Nephron progenitor cell (in vitro differentiated cells): ENCODE measurements at regions not wholly inside any gene's neighbourhood (a gene's known extent, or its start where the extent isn't known, plus 50 kb on each side); places are given as distances from the start of the nearest gene placed in this dataset.

Experiments used
- DNase-seq: peaks from one replicate; pipeline ENCODE4 v3.0.0; 2021
- H3K27ac Mint-ChIP-seq: 2 replicates; pipeline ENCODE4 v1.8.0; 2021; ENCODE audit warnings: mild to moderate bottlenecking, moderate library complexity, mixed read lengths
- H3K27me3 Mint-ChIP-seq: 2 replicates; pipeline ENCODE4 v1.8.0; 2021; ENCODE audit warnings: mild to moderate bottlenecking, low read depth, mixed read lengths; ENCODE audit not compliant: poor library complexity
- H3K36me3 Mint-ChIP-seq: 2 replicates; pipeline ENCODE4 v1.8.0; 2021; ENCODE audit warnings: low read depth, mixed read lengths
- H3K4me1 Mint-ChIP-seq: 2 replicates; pipeline ENCODE4 v1.8.0; 2021; ENCODE audit warnings: mixed read lengths
- H3K4me3 Mint-ChIP-seq: 2 replicates; pipeline ENCODE4 v1.8.0; 2021; ENCODE audit warnings: mild to moderate bottlenecking, moderate library complexity, mixed read lengths
- H3K9me3 Mint-ChIP-seq: 2 replicates; pipeline ENCODE4 v1.8.0; 2021; ENCODE audit warnings: mild to moderate bottlenecking, moderate library complexity, mixed read lengths
- CTCF ChIP-seq: fragments of 200-600 bp; sonication (generic); IDR thresholded peaks from 2 replicates; pipeline ENCODE4 v1.5.0; 2021; ENCODE audit warnings: antibody characterized with exemption

DNA sequence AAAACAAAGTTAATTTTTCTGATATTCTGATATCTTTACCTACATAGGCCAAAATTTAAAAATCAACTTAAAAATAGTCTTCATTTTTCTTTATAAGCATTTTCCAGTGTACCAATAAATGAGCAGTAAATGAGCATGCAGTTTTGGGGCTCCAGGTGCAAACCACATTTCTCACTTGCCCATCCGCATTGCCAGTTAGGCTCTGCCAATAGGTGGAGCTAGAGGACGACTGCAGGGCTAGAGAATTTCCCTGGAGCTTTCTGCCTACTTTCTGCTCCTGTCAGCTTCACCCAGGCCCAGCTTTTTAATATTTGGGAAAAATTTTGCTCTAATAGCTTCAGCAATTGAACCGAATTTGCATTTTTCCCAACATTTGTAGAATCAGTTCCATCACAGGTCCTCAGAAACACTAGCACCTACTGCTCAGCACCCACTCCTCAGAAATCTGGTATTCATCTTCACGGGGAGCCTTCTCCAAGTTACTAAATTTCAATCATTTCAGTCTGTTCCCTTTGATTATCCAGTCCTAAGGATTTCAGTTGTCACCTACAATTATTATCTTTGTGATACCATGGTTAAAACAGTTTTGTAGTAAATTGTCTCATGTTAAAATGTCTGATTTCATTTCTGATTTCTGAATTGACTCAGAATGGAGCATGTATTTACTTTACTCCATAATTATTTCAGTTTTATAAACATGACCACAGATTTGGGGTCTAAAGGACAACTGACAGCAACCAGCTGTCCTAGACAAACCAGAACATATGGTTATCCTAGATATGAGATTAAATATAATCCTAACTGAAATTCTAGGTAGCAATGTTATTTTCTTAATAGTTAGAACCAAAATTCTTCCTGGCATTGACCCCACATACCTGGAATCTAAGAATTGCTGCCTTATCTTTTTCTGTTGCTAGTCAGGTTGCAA is 104.6 kb upstream of the FAM174A start:
- peaks cover 10% of the 10 kb centered on the region for H3K36me3 Mint-ChIP-seq
- no peaks in the 10 kb centered on the region for H3K4me1 Mint-ChIP-seq
- no peak overlapping the region for H3K27ac Mint-ChIP-seq
- peak; percentile 54 for DNase-seq
- H3K4me3 Mint-ChIP-seq, result no peak overlapping the region
- TF ChIP-seq CTCF, result peak; percentile 83
- H3K27me3 Mint-ChIP-seq, result no peaks in the 10 kb centered on the region
- peaks cover 6% of the 10 kb centered on the region for H3K9me3 Mint-ChIP-seq

DNA sequence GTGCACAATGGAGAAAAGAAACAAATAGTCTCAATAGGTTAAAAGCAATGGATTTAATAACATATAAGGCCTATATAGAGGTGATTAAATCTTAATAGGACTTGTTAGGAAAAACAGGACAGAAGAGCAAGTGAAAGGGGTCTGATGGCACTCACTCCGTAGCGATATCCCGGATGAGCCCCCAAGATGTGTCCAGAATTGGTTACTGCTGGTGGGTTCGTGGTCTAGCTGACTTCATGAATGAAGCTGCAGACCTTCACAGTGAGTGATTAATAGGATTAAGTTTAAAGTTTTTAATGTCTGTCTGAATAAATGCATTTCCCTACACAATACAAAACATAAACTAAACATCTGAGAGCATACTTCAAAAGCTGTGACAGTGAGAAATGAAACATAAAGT is 110.4 kb upstream of the FAM174A start:
- no peak for TF ChIP-seq CTCF
- DNase-seq, result no peak
- Mint-ChIP-seq H3K4me3 (no peak overlapping the region), H3K36me3 (peaks cover 38% of the 10 kb centered on the region), H3K4me1 (peaks cover 5% of the 10 kb centered on the region), H3K9me3 (peaks cover 38% of the 10 kb centered on the region), H3K27me3 (no peaks in the 10 kb centered on the region), H3K27ac (no peak overlapping the region)

GRCh38 chr5:100424017-100424416 is 111.2 kb upstream of the FAM174A start:
- no peak for DNase-seq
- no peak overlapping the region for H3K27ac Mint-ChIP-seq
- TF ChIP-seq CTCF, result no peak
- peaks cover 12% of the 10 kb centered on the region for H3K4me1 Mint-ChIP-seq
- H3K36me3 Mint-ChIP-seq, result peaks cover 38% of the 10 kb centered on the region
- H3K9me3 Mint-ChIP-seq, result peaks cover 38% of the 10 kb centered on the region
- H3K27me3 Mint-ChIP-seq, result no peaks in the 10 kb centered on the region
- H3K4me3 Mint-ChIP-seq, result no peak overlapping the region

- Mint-ChIP-seq H3K36me3 (peaks cover 38% of the 10 kb centered on the region), H3K27me3 (no peaks in the 10 kb centered on the region), H3K27ac (no peak overlapping the region), H3K4me3 (no peak overlapping the region), H3K9me3 (peaks cover 38% of the 10 kb centered on the region), H3K4me1 (peaks cover 19% of the 10 kb centered on the region)
- no peak for TF ChIP-seq CTCF
- DNase-seq, result no peak
Observed at GRCh38 chr5:100423330-100423729, 111.8 kb upstream of the FAM174A start.

- H3K27ac Mint-ChIP-seq, result no peak overlapping the region
- no peak for TF ChIP-seq CTCF
- H3K36me3 Mint-ChIP-seq, result peaks cover 41% of the 10 kb centered on the region
- H3K4me1 Mint-ChIP-seq, result peaks cover 25% of the 10 kb centered on the region
- DNase-seq, result no peak
- no peaks in the 10 kb centered on the region for H3K27me3 Mint-ChIP-seq
- peaks cover 41% of the 10 kb centered on the region for H3K9me3 Mint-ChIP-seq
- H3K4me3 Mint-ChIP-seq, result no peak overlapping the region
Observed at GRCh38 chr5:100421360-100421759, 113.8 kb upstream of the FAM174A start.

GRCh38 chr5:100418231-100418630 is 116.9 kb upstream of the FAM174A start:
- TF ChIP-seq CTCF, result no peak
- Mint-ChIP-seq H3K4me3 (no peak overlapping the region), H3K4me1 (peaks cover 22% of the 10 kb centered on the region), H3K27me3 (no peaks in the 10 kb centered on the region), H3K27ac (no peak overlapping the region), H3K36me3 (peaks cover 20% of the 10 kb centered on the region), H3K9me3 (peaks cover 20% of the 10 kb centered on the region)
- no peak for DNase-seq
